ENCODE measurements at regions not wholly inside any gene's neighbourhood (a gene's known extent, or its start where the extent isn't known, plus 50 kb on each side); places are given as distances from the start of the nearest gene placed in this dataset.

GRCh38 chr11:15884777-15885540 is 471.4 kb downstream of the SOX6 start (continued):
- no peak for TF ChIP-seq ZNF398 (CRISPR knock-in tag; IDR thresholded peaks at IDR 0.05)
- peak; percentile 98 for TF ChIP-seq RBM25 (IDR thresholded peaks at IDR 0.05; ENCODE audit: low read depth, low read length, severe bottlenecking)
- no peak for TF ChIP-seq GTF2E2 (tag; IDR thresholded peaks at IDR 0.05)
- TF ChIP-seq E2F8 (IDR thresholded peaks at IDR 0.05; ENCODE audit: low read depth, partially characterized antibody), result no peak
- TF ChIP-seq KLF10 (CRISPR knock-in tag; IDR thresholded peaks at IDR 0.05), result no peak
- no peak for TF ChIP-seq BHLHE40 (IDR thresholded peaks at IDR 0.05; ENCODE audit: low read length)
- TF ChIP-seq CBFA2T3 (IDR thresholded peaks at IDR 0.05), result peak; percentile 36; the same call in 1 of the 2 replicates
- no peak for TF ChIP-seq PBX2 (CRISPR knock-in tag; IDR thresholded peaks at IDR 0.05; ENCODE audit: low read depth)
- peak; percentile 58 for TF ChIP-seq PBX2 (tag; conservative IDR thresholded peaks at IDR 0.05; ENCODE audit: low read depth)
- no peak for TF ChIP-seq NUFIP1 (IDR thresholded peaks at IDR 0.05; ENCODE audit: partially characterized antibody)
- no peak for TF ChIP-seq CBX5 (IDR thresholded peaks at IDR 0.05; ENCODE audit: borderline replicate concordance, low read depth)
- TF ChIP-seq GABPB2 (CRISPR knock-in tag; conservative IDR thresholded peaks at IDR 0.05), result no peak
- TF ChIP-seq SP2 (IDR thresholded peaks at IDR 0.05; ENCODE audit: extremely low read depth, low read depth, low read length, poor library complexity, severe bottlenecking), result no peak
- TF ChIP-seq ETV1 (tag; conservative IDR thresholded peaks at IDR 0.05; ENCODE audit: low read depth), result no peak
- TF ChIP-seq BCOR (IDR thresholded peaks at IDR 0.05), result peak; percentile 94
- TF ChIP-seq MAFF (IDR thresholded peaks at IDR 0.05; ENCODE audit: low read length), result no peak
- peak; percentile 73; the same call in 1 of the 2 replicates for TF ChIP-seq ADNP (tag; IDR thresholded peaks at IDR 0.05)
- no peak for TF ChIP-seq CREB3 (tag; conservative IDR thresholded peaks at IDR 0.05; ENCODE audit: low read depth)
- no peak for TF ChIP-seq RBM22 (IDR thresholded peaks at IDR 0.05; ENCODE audit: low read depth, low read length, poor library complexity, severe bottlenecking)
